Colonic mucosa (tissue), 4 donors: ENCODE measurements at regions not wholly inside any gene's neighbourhood (a gene's known extent, or its start where the extent isn't known, plus 50 kb on each side); places are given as distances from the start of the nearest gene placed in this dataset.

Source experiments
- DNase-seq: peaks from one replicate; pipeline ENCODE4 v3.0.0-alpha.2; 2020
- H3K27ac ChIP-seq: fragments of 200-600 bp; one replicate; pipeline ENCODE4 v1.8.0; 2021
- H3K27me3 ChIP-seq: fragments of 200-600 bp; one replicate; pipeline ENCODE4 v1.8.0; 2021
- H3K36me3 ChIP-seq: fragments of 200-600 bp; one replicate; pipeline ENCODE4 v1.8.0; 2021
- H3K4me1 ChIP-seq: fragments of 200-600 bp; one replicate; pipeline ENCODE4 v1.8.0; 2021; ENCODE audit warnings: mild to moderate bottlenecking
- H3K4me3 ChIP-seq: fragments of 200-600 bp; one replicate; pipeline ENCODE4 v1.8.0; 2021
- H3K9ac ChIP-seq, 2 donors: one replicate each; pipeline ENCODE4 v1.7.0; 2013; ENCODE audit warnings: control low read depth in 2 of 2, low read depth in 2 of 2, low read length in 2 of 2
- H3K9me3 ChIP-seq: fragments of 200-600 bp; one replicate; pipeline ENCODE4 v1.8.0; 2021
- intact Hi-C: fragments of 100-400 bp; cut with DNase I; formaldehyde crosslinking; loops from one replicate; pipeline ENCODE4 v1.14.1; 2022
- TF ChIP-seq, protein P1 (sequence below): fragments of 200-600 bp; IDR thresholded peaks from one replicate; pipeline ENCODE4 v1.8.0; 2022; ENCODE audit warnings: antibody characterized with exemption, mild to moderate bottlenecking
- donor health status: healthy.
- donor health status: DM: no; HTN: no; CAD: no.
- donor health status: DM: no; HTN: no; CAD: no.

DNA sequence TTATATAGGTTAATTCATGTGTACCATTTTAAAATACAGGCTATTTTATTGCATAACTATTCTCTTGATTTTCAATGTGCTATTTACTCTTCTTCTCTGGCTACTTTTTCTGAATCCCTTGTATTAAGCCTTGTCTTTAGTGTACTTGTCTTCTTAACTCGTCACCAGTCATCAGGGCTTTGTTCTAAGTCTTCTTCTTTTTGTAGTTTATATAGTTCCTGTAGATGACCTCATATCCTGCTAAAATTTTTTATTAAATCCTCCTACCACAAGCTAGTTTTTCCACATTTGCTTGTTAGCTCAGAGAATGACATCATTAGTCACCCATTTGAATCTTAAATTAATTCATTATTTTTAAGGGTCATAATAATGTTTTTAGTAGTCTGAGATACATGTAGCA is 1281.9 kb downstream of the KCNT2 start:
- no peaks in the 10 kb centered on the region for H3K27me3 ChIP-seq
- no peaks in the 10 kb centered on the region for H3K4me1 ChIP-seq
- intact Hi-C loops: no loop called here
- H3K27ac ChIP-seq: no peak overlapping the region
- no peaks in the 10 kb centered on the region for H3K9me3 ChIP-seq
- H3K9ac ChIP-seq: no peak overlapping the region
- DNase-seq: no peak
- H3K4me3 ChIP-seq: no peak overlapping the region
- H3K36me3 ChIP-seq: no peaks in the 10 kb centered on the region
- TF ChIP-seq, protein P1, sequence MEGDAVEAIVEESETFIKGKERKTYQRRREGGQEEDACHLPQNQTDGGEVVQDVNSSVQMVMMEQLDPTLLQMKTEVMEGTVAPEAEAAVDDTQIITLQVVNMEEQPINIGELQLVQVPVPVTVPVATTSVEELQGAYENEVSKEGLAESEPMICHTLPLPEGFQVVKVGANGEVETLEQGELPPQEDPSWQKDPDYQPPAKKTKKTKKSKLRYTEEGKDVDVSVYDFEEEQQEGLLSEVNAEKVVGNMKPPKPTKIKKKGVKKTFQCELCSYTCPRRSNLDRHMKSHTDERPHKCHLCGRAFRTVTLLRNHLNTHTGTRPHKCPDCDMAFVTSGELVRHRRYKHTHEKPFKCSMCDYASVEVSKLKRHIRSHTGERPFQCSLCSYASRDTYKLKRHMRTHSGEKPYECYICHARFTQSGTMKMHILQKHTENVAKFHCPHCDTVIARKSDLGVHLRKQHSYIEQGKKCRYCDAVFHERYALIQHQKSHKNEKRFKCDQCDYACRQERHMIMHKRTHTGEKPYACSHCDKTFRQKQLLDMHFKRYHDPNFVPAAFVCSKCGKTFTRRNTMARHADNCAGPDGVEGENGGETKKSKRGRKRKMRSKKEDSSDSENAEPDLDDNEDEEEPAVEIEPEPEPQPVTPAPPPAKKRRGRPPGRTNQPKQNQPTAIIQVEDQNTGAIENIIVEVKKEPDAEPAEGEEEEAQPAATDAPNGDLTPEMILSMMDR: no peak

DNA sequence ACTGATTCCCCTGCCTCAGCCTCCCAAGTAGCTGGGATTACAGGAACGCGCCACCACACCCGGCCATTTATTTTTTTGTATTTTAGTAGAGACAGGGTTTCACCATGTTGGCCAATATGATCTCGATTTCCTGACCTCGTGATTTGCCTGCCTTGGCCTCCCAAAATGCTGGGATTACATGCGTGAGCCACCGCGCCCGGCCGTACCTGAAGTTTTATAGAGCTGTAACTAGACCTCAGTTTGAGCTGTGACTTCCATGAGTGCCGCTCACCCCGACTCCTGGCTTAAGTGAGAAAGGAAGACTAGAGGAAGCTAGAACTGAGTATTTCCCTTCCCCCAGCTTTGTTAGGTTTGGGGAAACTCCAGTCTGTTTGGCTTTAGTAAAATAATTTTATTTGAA is 1283.1 kb downstream of the KCNT2 start:
- Histone ChIP-seq H3K9ac (no peak overlapping the region), H3K4me3 (no peak overlapping the region), H3K4me1 (no peaks in the 10 kb centered on the region), H3K27me3 (no peaks in the 10 kb centered on the region), H3K36me3 (no peaks in the 10 kb centered on the region), H3K27ac (no peak overlapping the region), H3K9me3 (no peaks in the 10 kb centered on the region)
- DNase-seq: no peak
- TF ChIP-seq, protein P1: no peak
- intact Hi-C loops: no loop called here

DNA sequence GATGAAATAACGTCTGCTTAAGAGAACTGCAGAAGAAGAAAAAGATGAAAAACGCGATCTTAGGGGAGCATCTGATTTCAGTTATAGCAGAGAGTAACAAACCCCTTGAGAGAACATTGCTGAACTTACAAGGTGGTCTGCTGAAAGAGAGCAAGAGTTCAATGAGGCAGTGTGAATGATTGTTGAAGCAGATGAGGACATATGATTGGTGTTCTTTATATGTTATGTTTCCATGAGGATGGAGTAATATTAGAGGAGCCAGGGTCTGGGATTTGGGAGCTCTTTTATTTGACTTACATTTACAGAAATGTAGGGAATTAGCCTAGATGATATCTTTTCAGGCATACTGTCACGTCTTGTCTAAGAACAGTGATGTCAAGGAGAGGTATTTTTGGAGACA is 1302.0 kb downstream of the KCNT2 start:
- H3K4me3 ChIP-seq: no peak overlapping the region
- H3K27me3 ChIP-seq: no peaks in the 10 kb centered on the region
- no peak overlapping the region for H3K27ac ChIP-seq
- TF ChIP-seq, protein P1: no peak
- no peaks in the 10 kb centered on the region for H3K9me3 ChIP-seq
- H3K36me3 ChIP-seq: no peaks in the 10 kb centered on the region
- no peak for DNase-seq
- no peaks in the 10 kb centered on the region for H3K4me1 ChIP-seq
- H3K9ac ChIP-seq: no peak overlapping the region
- intact Hi-C loops: no loop called here

DNA sequence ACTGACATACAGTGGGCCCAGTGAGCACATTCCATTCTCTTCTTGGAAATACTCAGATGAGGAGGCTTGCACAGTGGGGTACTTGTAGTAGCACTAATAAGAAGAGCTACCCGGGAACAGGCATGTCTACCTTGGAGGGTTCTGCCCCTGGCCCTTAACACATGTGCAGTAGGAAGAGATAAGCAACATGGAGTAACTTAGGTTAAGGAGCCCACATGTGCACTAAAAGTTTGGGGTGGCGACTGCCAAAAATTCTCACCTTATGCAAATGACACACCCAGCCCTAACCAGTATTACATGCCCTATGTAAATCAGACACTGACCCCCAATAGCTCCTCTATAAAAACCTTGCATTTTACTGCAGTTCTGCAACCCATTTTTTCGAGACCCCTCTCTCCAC is 1313.3 kb downstream of the KCNT2 start:
- H3K4me1 ChIP-seq: no peaks in the 10 kb centered on the region
- H3K36me3 ChIP-seq: no peaks in the 10 kb centered on the region
- H3K9ac ChIP-seq: no peak overlapping the region
- no peaks in the 10 kb centered on the region for H3K9me3 ChIP-seq
- DNase-seq: no peak
- intact Hi-C loops: no loop called here
- TF ChIP-seq, protein P1: no peak
- no peaks in the 10 kb centered on the region for H3K27me3 ChIP-seq
- no peak overlapping the region for H3K4me3 ChIP-seq
- H3K27ac ChIP-seq: no peak overlapping the region

DNA sequence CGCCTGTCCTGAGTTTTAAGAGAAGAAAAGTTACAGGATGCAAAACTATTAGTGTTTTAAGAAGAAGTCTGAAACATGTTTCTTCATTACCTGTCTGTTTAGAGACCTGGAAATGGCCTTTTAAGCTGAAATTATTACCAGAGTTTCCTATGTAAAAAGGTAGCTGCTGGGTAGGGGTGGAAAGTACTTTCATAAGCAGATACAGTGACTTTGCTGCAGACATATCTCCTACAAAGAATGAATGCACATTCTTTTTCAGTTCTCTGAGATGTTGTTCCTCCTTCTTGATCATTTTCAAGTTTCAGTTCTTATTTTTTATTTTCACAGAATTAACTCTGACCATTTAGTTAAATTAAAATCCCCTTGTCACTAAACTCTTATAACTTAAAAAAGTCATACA is 1329.6 kb downstream of the KCNT2 start:
- Histone ChIP-seq H3K4me3 (no peak overlapping the region), H3K9ac (no peak overlapping the region), H3K27ac (no peak overlapping the region), H3K27me3 (no peaks in the 10 kb centered on the region), H3K36me3 (no peaks in the 10 kb centered on the region), H3K9me3 (no peaks in the 10 kb centered on the region), H3K4me1 (no peaks in the 10 kb centered on the region)
- intact Hi-C loops: no loop called here
- DNase-seq: no peak
- TF ChIP-seq, protein P1: no peak

DNA sequence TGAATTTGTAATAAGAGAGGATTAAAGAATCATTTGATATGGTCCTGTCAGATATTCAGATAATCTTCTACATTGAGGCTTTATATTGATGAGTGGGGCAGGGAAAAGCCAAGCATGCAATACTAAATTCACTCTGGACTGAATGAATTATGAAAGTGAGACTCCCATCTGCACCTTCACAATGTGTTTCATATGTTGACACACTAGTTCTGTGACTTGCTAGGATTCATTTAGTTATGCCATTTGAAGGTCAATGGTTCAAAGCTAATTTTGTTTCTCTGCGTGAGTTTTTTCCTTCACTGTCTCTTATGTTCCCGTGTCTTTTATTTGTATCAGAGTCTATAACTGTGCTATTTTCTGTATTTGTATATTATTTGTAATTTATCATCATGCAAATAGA is 1332.5 kb downstream of the KCNT2 start:
- DNase-seq: no peak
- Histone ChIP-seq H3K4me3 (no peak overlapping the region), H3K4me1 (no peaks in the 10 kb centered on the region), H3K36me3 (no peaks in the 10 kb centered on the region), H3K9me3 (no peaks in the 10 kb centered on the region), H3K27me3 (no peaks in the 10 kb centered on the region), H3K9ac (no peak overlapping the region), H3K27ac (no peak overlapping the region)
- intact Hi-C loops: no loop called here
- TF ChIP-seq, protein P1: no peak
